ENCODE measurements at regions not wholly inside any gene's neighbourhood (a gene's known extent, or its start where the extent isn't known, plus 50 kb on each side); places are given as distances from the start of the nearest gene placed in this dataset.
"Not testable (repeated sequence)": the region's sequence is repeated elsewhere in the genome, so short reads cannot be mapped to it uniquely, and the experiment has no call there.

DNA sequence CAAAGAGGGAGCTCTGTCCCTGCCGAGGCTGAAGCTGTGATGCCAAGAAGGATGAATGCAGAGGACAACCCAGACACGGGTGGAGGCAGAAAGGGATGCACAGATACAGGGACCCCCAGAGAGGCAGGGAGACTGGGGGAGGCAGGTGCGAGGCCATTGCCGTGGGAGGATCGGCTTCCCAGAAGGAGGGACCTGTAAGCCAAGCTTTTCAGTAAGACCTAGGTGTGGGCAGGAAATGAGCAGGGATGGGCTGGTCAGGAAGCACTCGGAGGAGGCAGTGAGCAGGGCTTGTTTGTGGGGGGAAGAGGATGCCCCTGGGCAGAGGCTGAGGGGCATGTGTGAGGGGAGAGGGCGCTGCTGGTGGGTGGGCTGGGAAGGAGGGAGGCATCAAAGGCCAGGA, 67.7 kb upstream of the WNT4 start:
- H3K9ac ChIP-seq (ENCODE audit: low read length): no peak overlapping the region
- H3K4me3 ChIP-seq (ENCODE audit: insufficient read depth in 1 of 2, low read depth in 1 of 2, low read length in 2 of 2): no peak overlapping the region
- H4K8ac ChIP-seq (ENCODE audit: low read length): no peak overlapping the region
- no peak overlapping the region for H3K18ac ChIP-seq (ENCODE audit: low read depth in 1 of 2, low read length in 2 of 2)
- no peak overlapping the region for H2AFZ ChIP-seq (ENCODE audit: low read depth, low read length)
- H3K4me1 ChIP-seq (ENCODE audit: control insufficient read depth, insufficient read depth, low read depth, low read length): no peaks in the 10 kb centered on the region
- no peak overlapping the region for H2BK5ac ChIP-seq (ENCODE audit: low read depth, low read length, poor library complexity, severe bottlenecking)
- H2AK5ac ChIP-seq (ENCODE audit: low read length, severe bottlenecking): no peak overlapping the region
- H3K4ac ChIP-seq (ENCODE audit: low read depth in 1 of 2, low read length in 2 of 2): no peak overlapping the region
- H4K91ac ChIP-seq (ENCODE audit: low read length): no peak overlapping the region
- peaks cover 71 to 94% of the 10 kb centered on the region in 2 experiments for H3K27me3 ChIP-seq (ENCODE audit: control insufficient read depth in 1 of 2, insufficient read depth in 1 of 2, low read length in 2 of 2)
- no peaks in the 10 kb centered on the region for H3K79me1 ChIP-seq (replicated peaks; ENCODE audit: low read length, poor library complexity, severe bottlenecking)
- no peak overlapping the region for H3K14ac ChIP-seq (ENCODE audit: low read length in 2 of 2)
- 75% methylated on average over 6 of the region's 7 CpGs for WGBS
- H3K9me3 ChIP-seq (ENCODE audit: control insufficient read depth, low read length): no peaks in the 10 kb centered on the region
- no peak overlapping the region for H3K23ac ChIP-seq (ENCODE audit: low read length in 2 of 2)
- DNase-seq: no peak
- H3K27ac ChIP-seq (ENCODE audit: low read length, poor library complexity, severe bottlenecking): no peak overlapping the region
- H3K36me3 ChIP-seq (ENCODE audit: control insufficient read depth in 1 of 2, insufficient read depth in 2 of 2, low read depth in 1 of 2, low read length in 2 of 2): no peaks in the 10 kb centered on the region
- H2BK120ac ChIP-seq (ENCODE audit: low read depth, low read length): no peak overlapping the region
- H3K4me2 ChIP-seq (ENCODE audit: low read length, poor library complexity, severe bottlenecking): no peak overlapping the region
- H2BK15ac ChIP-seq (ENCODE audit: low read depth, poor library complexity, severe bottlenecking): no peak overlapping the region
- no peak overlapping the region for H2BK12ac ChIP-seq (ENCODE audit: low read length in 2 of 2)

- not testable (repeated sequence) for H2BK15ac ChIP-seq (ENCODE audit: low read depth, poor library complexity, severe bottlenecking); H3K4me3 ChIP-seq (ENCODE audit: insufficient read depth in 1 of 2, low read depth in 1 of 2, low read length in 2 of 2); H3K9me3 ChIP-seq (ENCODE audit: control insufficient read depth, low read length); H2BK12ac ChIP-seq (ENCODE audit: low read length in 2 of 2); H3K4me2 ChIP-seq (ENCODE audit: low read length, poor library complexity, severe bottlenecking); H3K23ac ChIP-seq (ENCODE audit: low read length in 2 of 2); H3K79me1 ChIP-seq (replicated peaks; ENCODE audit: low read length, poor library complexity, severe bottlenecking); H2AK5ac ChIP-seq (ENCODE audit: low read length, severe bottlenecking); H3K14ac ChIP-seq (ENCODE audit: low read length in 2 of 2); H3K27ac ChIP-seq (ENCODE audit: low read length, poor library complexity, severe bottlenecking); H2AFZ ChIP-seq (ENCODE audit: low read depth, low read length); H4K8ac ChIP-seq (ENCODE audit: low read length); H3K36me3 ChIP-seq (ENCODE audit: control insufficient read depth in 1 of 2, insufficient read depth in 2 of 2, low read depth in 1 of 2, low read length in 2 of 2); H2BK5ac ChIP-seq (ENCODE audit: low read depth, low read length, poor library complexity, severe bottlenecking); H4K91ac ChIP-seq (ENCODE audit: low read length); H2BK120ac ChIP-seq (ENCODE audit: low read depth, low read length); H3K9ac ChIP-seq (ENCODE audit: low read length); DNase-seq; H3K4ac ChIP-seq (ENCODE audit: low read depth in 1 of 2, low read length in 2 of 2); H3K4me1 ChIP-seq (ENCODE audit: control insufficient read depth, insufficient read depth, low read depth, low read length); H3K18ac ChIP-seq (ENCODE audit: low read depth in 1 of 2, low read length in 2 of 2)
- WGBS: 92% methylated on average over 6 of the region's 6 CpGs
- H3K27me3 ChIP-seq (ENCODE audit: control insufficient read depth in 1 of 2, insufficient read depth in 1 of 2, low read length in 2 of 2): peaks cover 74 to 95% of the 10 kb centered on the region in 2 experiments
Observed at GRCh38 chr1:22211459-22211858, 68.6 kb upstream of the WNT4 start.

DNA sequence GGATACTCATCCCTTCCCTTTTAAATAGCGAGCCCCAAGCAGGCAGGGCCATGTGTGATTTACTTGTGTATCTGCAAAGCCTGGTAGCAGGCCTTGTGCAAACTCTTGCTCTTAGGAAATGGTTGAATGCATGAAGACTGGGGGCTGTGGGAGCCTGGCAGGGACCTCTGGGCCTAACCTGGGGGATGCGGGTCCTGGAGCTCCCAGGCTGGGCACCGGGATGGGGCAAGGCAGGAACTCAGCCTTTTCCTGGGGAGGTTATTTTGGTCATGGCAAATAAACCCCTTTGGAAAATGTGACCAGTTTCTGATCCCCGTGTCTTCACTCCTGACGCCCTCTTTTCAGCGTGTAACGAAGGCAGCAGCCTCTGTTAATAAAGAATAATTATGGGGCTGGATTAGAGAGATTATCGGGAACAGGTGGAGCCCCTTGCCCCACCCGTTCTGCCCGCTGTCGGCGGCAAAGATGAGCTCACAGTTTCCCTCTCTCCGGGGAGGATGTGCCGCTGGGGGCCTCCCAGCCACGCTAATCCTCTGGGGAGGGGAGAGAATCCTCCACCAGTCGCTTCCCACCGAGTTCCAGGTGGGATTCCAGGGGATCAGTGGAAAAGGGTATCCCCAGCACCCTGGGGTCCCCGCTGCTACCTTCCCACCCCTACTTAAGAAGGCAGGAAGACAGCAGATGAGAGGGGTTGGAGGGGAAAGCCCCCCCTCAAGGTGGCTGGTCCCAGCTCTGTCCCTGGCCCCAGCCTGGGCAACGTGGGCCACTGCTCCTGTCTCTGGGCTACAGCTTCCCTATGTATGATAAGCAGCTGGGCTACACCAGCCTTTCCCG, 69.7 kb upstream of the WNT4 start:
- Histone ChIP-seq H2AFZ (ENCODE audit: low read depth, low read length) (no peak overlapping the region), H2BK5ac (ENCODE audit: low read depth, low read length, poor library complexity, severe bottlenecking) (no peak overlapping the region), H3K27ac (ENCODE audit: low read length, poor library complexity, severe bottlenecking) (no peak overlapping the region), H3K4ac (ENCODE audit: low read depth in 1 of 2, low read length in 2 of 2) (no peak overlapping the region), H4K8ac (ENCODE audit: low read length) (no peak overlapping the region), H3K79me1 (replicated peaks; ENCODE audit: low read length, poor library complexity, severe bottlenecking) (no peaks in the 10 kb centered on the region), H2BK12ac (ENCODE audit: low read length in 2 of 2) (no peak overlapping the region), H3K27me3 (ENCODE audit: control insufficient read depth in 1 of 2, insufficient read depth in 1 of 2, low read length in 2 of 2) (peaks cover 70 to 93% of the 10 kb centered on the region in 2 experiments), H3K18ac (ENCODE audit: low read depth in 1 of 2, low read length in 2 of 2) (no peak overlapping the region), H4K91ac (ENCODE audit: low read length) (no peak overlapping the region), H3K4me3 (ENCODE audit: insufficient read depth in 1 of 2, low read depth in 1 of 2, low read length in 2 of 2) (no peak overlapping the region), H2BK120ac (ENCODE audit: low read depth, low read length) (no peak overlapping the region), H3K23ac (ENCODE audit: low read length in 2 of 2) (peak overlapping the region in 1 of 2 experiments; percentile 46), H3K4me2 (ENCODE audit: low read length, poor library complexity, severe bottlenecking) (no peak overlapping the region), H2BK15ac (ENCODE audit: low read depth, poor library complexity, severe bottlenecking) (no peak overlapping the region), H3K4me1 (ENCODE audit: control insufficient read depth, insufficient read depth, low read depth, low read length) (no peaks in the 10 kb centered on the region), H3K9ac (ENCODE audit: low read length) (no peak overlapping the region), H3K14ac (ENCODE audit: low read length in 2 of 2) (no peak overlapping the region), H3K9me3 (ENCODE audit: control insufficient read depth, low read length) (no peaks in the 10 kb centered on the region), H3K36me3 (ENCODE audit: control insufficient read depth in 1 of 2, insufficient read depth in 2 of 2, low read depth in 1 of 2, low read length in 2 of 2) (no peaks in the 10 kb centered on the region), H2AK5ac (ENCODE audit: low read length, severe bottlenecking) (no peak overlapping the region)
- DNase-seq: no peak
- WGBS: 73% methylated on average over 15 of the region's 20 CpGs

DNA sequence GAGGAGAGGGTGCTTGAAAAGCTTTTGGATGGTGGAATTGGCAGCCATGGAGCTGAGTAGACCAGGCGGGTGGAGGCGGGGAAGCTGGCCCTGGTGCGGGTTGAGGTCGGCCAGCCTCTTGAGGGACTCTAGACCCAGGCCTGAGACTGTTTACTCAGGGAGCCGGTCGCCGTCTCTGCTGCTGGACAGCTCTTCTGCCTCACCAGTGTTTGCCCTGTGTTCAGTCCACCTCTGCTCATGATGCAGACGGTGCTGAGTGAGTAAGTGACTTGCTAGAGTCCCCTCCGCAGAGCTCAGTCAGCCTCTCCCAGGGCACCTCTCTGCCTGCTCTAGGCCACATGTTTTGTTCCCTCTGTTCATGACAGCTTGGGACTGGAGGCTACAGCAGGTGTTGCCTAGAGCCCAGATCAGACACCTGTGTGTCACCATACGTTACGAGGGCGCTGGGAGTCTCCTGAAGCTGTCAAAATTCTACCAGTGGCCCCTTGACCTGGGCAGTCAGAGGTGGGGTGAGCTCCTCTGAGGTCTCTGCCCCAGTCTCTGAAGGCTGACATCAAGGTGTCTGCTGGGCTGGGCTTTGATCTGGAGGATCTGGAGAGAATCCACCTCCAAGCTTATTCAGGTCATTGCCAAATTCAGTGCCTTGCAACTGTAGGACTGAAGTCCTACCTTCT, 73.5 kb upstream of the WNT4 start:
- Histone ChIP-seq H2BK12ac (ENCODE audit: low read length in 2 of 2) (no peak overlapping the region), H3K79me1 (replicated peaks; ENCODE audit: low read length, poor library complexity, severe bottlenecking) (no peaks in the 10 kb centered on the region), H3K9ac (ENCODE audit: low read length) (no peak overlapping the region), H3K4me2 (ENCODE audit: low read length, poor library complexity, severe bottlenecking) (no peak overlapping the region), H3K9me3 (ENCODE audit: control insufficient read depth, low read length) (no peaks in the 10 kb centered on the region), H3K27ac (ENCODE audit: low read length, poor library complexity, severe bottlenecking) (no peak overlapping the region), H3K4me1 (ENCODE audit: control insufficient read depth, insufficient read depth, low read depth, low read length) (no peaks in the 10 kb centered on the region), H2BK15ac (ENCODE audit: low read depth, poor library complexity, severe bottlenecking) (no peak overlapping the region), H4K91ac (ENCODE audit: low read length) (no peak overlapping the region), H3K14ac (ENCODE audit: low read length in 2 of 2) (no peak overlapping the region), H3K4ac (ENCODE audit: low read depth in 1 of 2, low read length in 2 of 2) (no peak overlapping the region), H3K27me3 (ENCODE audit: control insufficient read depth in 1 of 2, insufficient read depth in 1 of 2, low read length in 2 of 2) (peaks cover 63 to 87% of the 10 kb centered on the region in 2 experiments), H2BK120ac (ENCODE audit: low read depth, low read length) (no peak overlapping the region), H4K8ac (ENCODE audit: low read length) (no peak overlapping the region), H3K36me3 (ENCODE audit: control insufficient read depth in 1 of 2, insufficient read depth in 2 of 2, low read depth in 1 of 2, low read length in 2 of 2) (no peaks in the 10 kb centered on the region), H3K23ac (ENCODE audit: low read length in 2 of 2) (no peak overlapping the region), H2BK5ac (ENCODE audit: low read depth, low read length, poor library complexity, severe bottlenecking) (no peak overlapping the region), H2AFZ (ENCODE audit: low read depth, low read length) (no peak overlapping the region), H3K4me3 (ENCODE audit: insufficient read depth in 1 of 2, low read depth in 1 of 2, low read length in 2 of 2) (no peak overlapping the region), H2AK5ac (ENCODE audit: low read length, severe bottlenecking) (no peak overlapping the region), H3K18ac (ENCODE audit: low read depth in 1 of 2, low read length in 2 of 2) (no peak overlapping the region)
- 75% methylated on average over 12 of the region's 12 CpGs for WGBS
- peak; percentile 12 for DNase-seq

All from mesenchymal stem cell (in vitro differentiated cells and primary cell).